Right atrium auricular region (tissue), 2 donors: ENCODE measurements at regions not wholly inside any gene's neighbourhood (a gene's known extent, or its start where the extent isn't known, plus 50 kb on each side); places are given as distances from the start of the nearest gene placed in this dataset.
A peak's percentile ranks its signal among the peaks of the same experiment; 100 is the strongest.

Source experiments
- DNase-seq: peaks from one replicate; pipeline ENCODE4 v3.0.0-alpha.2; 2019; ENCODE audit warnings: low spot score
- H3K27ac ChIP-seq, 2 donors: fragments of 200-600 bp; sonication (generic); 1 replicate in 1 of 2; 2 replicates in 1 of 2; pipeline ENCODE4 v1.5.1; 2016 to 2019
- H3K27me3 ChIP-seq, 2 donors: fragments of 200-600 bp; sonication (generic); one replicate each; pipeline versions ENCODE4 v1.5.1 to v1.6.0; 2017 to 2019
- H3K36me3 ChIP-seq: fragments of 200-600 bp; sonication (generic); one replicate; pipeline ENCODE4 v1.5.1; 2016
- H3K4me1 ChIP-seq, 2 donors: fragments of 200-600 bp; sonication (generic); one replicate each; pipeline versions ENCODE4 v1.5.1 to v1.6.0; 2017 to 2019
- H3K4me3 ChIP-seq, 2 donors: fragments of 200-600 bp; sonication (generic); 1 replicate in 1 of 2; 2 replicates in 1 of 2; pipeline ENCODE4 v1.5.1; 2017 to 2019; ENCODE audit warnings: mild to moderate bottlenecking in 1 of 2, moderate library complexity in 1 of 2
- H3K9me3 ChIP-seq, 2 donors: fragments of 200-600 bp; sonication (generic); one replicate each; pipeline ENCODE4 v1.5.1; 2019
- CTCF ChIP-seq, 2 donors: fragments of 200-600 bp; sonication (generic); IDR thresholded peaks; one replicate each; pipeline ENCODE4 v1.5.1; 2019; ENCODE audit warnings: antibody characterized with exemption in 2 of 2

- H3K4me3 ChIP-seq, result no peak overlapping the region
- TF ChIP-seq CTCF (IDR thresholded peaks at IDR 0.05), result no peak
- no peaks in the 10 kb centered on the region for H3K9me3 ChIP-seq
- peaks cover 0 to 5% of the 10 kb centered on the region in 2 donors for H3K27me3 ChIP-seq
- no peak overlapping the region for H3K27ac ChIP-seq
- peaks cover 0 to 9% of the 10 kb centered on the region in 2 donors for H3K4me1 ChIP-seq
- H3K36me3 ChIP-seq, result no peaks in the 10 kb centered on the region
- DNase-seq, result peak; percentile 38
Measured at GRCh38 chr5:1665231-1665630, 134.4 kb downstream of the MRPL36 start.

GRCh38 chr5:1663186-1663585 lies 136.5 kb downstream of the MRPL36 start:
- no peak for TF ChIP-seq CTCF (IDR thresholded peaks at IDR 0.05)
- peak; percentile 43 for DNase-seq
- Histone ChIP-seq H3K4me1 (peaks cover 0 to 7% of the 10 kb centered on the region in 2 donors), H3K36me3 (no peaks in the 10 kb centered on the region), H3K4me3 (no peak overlapping the region), H3K27ac (no peak overlapping the region), H3K9me3 (no peaks in the 10 kb centered on the region), H3K27me3 (peaks cover 0 to 5% of the 10 kb centered on the region in 2 donors)

DNA sequence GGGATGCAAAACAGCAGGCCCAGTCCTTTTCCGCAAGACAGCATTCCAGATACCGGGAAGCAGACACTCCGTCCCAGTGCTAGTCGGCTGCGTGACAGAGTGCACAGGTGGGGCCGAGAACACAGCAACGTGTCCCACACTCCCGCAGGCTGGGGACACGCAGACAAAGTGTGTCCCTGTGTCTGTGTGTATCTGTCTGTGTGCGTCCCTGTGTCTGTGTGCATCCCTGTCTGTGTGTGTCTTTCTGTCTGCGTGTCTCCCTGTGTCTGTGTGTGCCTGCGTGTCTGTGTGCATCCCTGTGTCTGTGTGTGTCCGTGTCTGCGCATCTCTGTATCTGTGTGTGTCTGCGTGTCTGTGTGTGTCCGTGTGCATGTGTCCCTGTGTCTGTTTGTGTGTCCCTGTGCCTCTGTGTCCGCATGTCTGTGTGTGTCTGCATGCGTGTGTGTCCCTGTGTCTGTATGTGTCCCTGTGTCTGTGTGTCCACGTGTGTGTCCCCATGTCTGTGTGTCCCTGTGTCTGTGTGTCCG lies 137.0 kb downstream of the MRPL36 start:
- peak; percentile 23 for DNase-seq
- TF ChIP-seq CTCF (IDR thresholded peaks at IDR 0.05), result no peak
- no peaks in the 10 kb centered on the region for H3K36me3 ChIP-seq
- peaks cover 0 to 5% of the 10 kb centered on the region in 2 donors for H3K27me3 ChIP-seq
- H3K4me1 ChIP-seq, result peaks cover 0 to 2% of the 10 kb centered on the region in 2 donors
- H3K27ac ChIP-seq, result no peak overlapping the region
- H3K4me3 ChIP-seq, result no peak overlapping the region
- no peaks in the 10 kb centered on the region for H3K9me3 ChIP-seq

DNA sequence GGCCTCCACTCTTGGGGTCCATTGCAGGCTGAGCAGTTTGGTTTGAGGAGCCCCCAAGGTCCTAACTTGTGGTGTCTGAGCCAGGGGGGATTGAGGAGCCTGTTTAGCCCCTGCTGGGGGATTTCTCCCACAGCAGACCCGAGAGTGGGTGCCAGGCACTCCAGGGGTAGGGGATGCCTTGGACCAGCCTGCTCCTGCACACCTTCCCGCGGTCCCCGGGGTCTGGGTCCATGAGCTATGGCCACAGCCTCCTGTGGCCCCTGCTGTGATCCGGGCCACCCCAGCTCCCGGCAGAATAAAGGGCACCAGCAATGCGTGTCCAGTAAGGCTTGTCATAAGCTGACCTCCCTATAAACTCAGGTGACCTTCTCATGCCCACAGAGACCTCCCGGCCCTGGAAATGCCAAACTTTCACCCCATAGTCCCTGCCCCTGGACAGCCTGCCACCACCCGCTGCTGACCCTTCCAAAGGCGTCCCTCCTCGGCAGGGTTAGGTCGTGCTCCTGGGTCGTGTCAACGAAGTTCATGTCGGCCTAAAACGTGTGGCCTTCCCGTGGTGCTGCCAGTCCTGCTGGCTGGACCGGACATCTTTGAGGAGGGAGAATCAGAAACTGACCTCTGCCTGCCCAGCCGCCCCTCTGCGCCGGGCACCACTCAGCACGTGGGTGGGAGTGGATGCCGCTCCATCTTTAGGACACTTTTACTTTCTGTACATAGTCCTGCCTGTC lies 137.6 kb downstream of the MRPL36 start:
- Histone ChIP-seq H3K36me3 (no peaks in the 10 kb centered on the region), H3K4me3 (no peak overlapping the region), H3K4me1 (no peaks in the 10 kb centered on the region), H3K27ac (no peak overlapping the region), H3K27me3 (peaks cover 0 to 5% of the 10 kb centered on the region in 2 donors), H3K9me3 (no peaks in the 10 kb centered on the region)
- peak; percentile 50 for DNase-seq
- no peak for TF ChIP-seq CTCF (IDR thresholded peaks at IDR 0.05)

GRCh38 chr5:1661311-1661710 lies 137.6 kb upstream of the LPCAT1 start:
- no peak for TF ChIP-seq CTCF (IDR thresholded peaks at IDR 0.05)
- H3K4me3 ChIP-seq, result no peak overlapping the region
- H3K27me3 ChIP-seq, result no peaks in the 10 kb centered on the region
- no peaks in the 10 kb centered on the region for H3K4me1 ChIP-seq
- peak; percentile 16 for DNase-seq
- no peaks in the 10 kb centered on the region for H3K36me3 ChIP-seq
- no peaks in the 10 kb centered on the region for H3K9me3 ChIP-seq
- no peak overlapping the region for H3K27ac ChIP-seq
